GM12865 (cell line): ENCODE measurements at regions not wholly inside any gene's neighbourhood (a gene's known extent, or its start where the extent isn't known, plus 50 kb on each side); places are given as distances from the start of the nearest gene placed in this dataset.

Source experiments
- DNase-seq: peaks from one replicate; pipeline ENCODE4 v3.0.0; 2010; ENCODE audit warnings: low read depth
- H3K4me3 ChIP-seq: 2 replicates; pipeline ENCODE4 v1.5.1; 2011; ENCODE audit warnings: mild to moderate bottlenecking, low read depth, low read length, control low read depth
- TF ChIP-seq, protein P1 (sequence below): IDR thresholded peaks from 2 replicates; pipeline ENCODE4 v1.5.1; 2011; ENCODE audit warnings: low read length, control low read depth, low read depth, inconsistent platforms; ENCODE audit not compliant: insufficient read depth; ENCODE audit errors: missing control alignments

DNA sequence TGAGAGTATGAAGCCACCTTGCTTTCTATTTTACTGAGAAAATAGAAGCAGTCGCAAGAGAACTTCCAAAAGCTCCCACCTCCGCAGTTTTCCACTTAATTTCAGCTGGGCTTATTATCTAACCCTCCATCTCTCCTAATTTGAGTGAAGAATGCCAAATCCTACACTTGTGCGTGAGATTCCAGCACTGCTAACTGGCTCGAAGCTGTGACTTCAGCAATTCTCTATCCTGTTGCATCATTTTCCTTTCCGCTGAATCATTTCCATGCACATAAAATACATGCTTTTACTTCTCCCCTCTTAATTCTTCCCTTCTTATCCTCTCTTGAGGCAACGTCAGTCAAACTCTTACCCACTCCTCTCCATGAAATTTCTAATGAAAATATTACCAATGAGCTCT, 189.5 kb downstream of the GASK1B start:
- no peak for DNase-seq
- no peak overlapping the region for H3K4me3 ChIP-seq
- TF ChIP-seq, protein P1, sequence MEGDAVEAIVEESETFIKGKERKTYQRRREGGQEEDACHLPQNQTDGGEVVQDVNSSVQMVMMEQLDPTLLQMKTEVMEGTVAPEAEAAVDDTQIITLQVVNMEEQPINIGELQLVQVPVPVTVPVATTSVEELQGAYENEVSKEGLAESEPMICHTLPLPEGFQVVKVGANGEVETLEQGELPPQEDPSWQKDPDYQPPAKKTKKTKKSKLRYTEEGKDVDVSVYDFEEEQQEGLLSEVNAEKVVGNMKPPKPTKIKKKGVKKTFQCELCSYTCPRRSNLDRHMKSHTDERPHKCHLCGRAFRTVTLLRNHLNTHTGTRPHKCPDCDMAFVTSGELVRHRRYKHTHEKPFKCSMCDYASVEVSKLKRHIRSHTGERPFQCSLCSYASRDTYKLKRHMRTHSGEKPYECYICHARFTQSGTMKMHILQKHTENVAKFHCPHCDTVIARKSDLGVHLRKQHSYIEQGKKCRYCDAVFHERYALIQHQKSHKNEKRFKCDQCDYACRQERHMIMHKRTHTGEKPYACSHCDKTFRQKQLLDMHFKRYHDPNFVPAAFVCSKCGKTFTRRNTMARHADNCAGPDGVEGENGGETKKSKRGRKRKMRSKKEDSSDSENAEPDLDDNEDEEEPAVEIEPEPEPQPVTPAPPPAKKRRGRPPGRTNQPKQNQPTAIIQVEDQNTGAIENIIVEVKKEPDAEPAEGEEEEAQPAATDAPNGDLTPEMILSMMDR: no peak

DNA sequence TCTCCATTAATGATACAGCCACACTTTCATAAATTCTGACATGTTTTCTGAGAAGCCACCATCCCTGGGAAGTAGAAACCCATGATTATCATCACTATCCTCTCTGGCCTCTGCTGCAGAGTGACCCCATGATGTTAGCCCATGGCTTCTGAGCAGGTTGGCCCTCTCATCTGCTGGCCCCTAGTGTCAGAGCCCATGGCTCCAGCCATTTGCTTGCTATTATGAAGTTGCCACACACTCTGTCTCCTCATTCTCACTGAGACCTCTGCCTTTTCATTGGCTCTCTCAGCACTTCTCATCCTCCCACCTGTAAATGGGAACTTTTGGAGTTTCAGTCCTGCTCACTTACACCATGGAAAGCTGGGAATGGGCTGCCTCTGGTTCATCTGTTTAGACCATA, 192.7 kb downstream of the GASK1B start:
- no peak overlapping the region for H3K4me3 ChIP-seq
- no peak for DNase-seq
- TF ChIP-seq, protein P1: no peak

GRCh38 chr4:157978680-157979361, 194.0 kb downstream of the GASK1B start:
- TF ChIP-seq, protein P1: peak; percentile 77
- H3K4me3 ChIP-seq: no peak overlapping the region
- DNase-seq: peak; percentile 63

GRCh38 chr4:157977086-157977485, 195.7 kb downstream of the GASK1B start:
- DNase-seq: no peak
- TF ChIP-seq, protein P1: no peak
- no peak overlapping the region for H3K4me3 ChIP-seq

DNA sequence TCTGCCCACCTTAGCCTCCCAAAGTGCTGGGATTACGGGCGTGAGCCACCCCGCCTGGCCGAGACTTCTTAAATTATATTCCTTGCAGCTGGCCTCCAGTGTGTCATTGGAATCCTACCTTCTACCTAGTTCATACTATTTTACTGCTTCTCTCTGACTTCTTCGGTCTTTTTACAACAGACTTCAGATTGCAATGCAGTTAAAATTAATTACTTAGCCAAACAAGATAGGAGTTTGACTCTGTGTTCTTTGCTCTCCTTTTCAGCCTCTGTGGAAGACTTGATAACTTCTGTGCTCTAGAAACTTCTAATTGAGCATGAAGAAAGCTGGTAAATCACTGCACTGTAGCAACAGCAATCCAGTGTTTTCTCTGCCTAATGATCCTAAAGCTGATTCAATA, 199.5 kb downstream of the GASK1B start:
- TF ChIP-seq, protein P1: no peak
- no peak for DNase-seq
- no peak overlapping the region for H3K4me3 ChIP-seq

DNA sequence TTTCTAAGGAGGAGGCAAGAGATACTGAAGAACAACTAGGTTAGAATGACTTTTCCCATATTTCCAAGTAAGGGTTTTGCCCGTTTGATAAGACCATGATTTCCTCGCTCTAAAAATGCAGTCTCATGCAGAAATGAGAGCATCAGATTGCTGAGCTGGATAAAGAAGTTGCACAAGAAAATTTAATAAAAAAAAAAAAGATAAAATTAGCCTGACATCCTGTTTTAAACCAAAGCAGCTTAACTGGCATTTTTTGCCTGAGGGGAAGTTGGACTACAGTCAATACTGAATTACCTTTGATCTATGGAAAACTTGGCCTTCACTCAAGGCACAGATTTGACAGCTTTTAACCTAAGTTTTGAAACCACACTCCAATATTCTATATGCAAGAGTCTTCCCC, 208.4 kb downstream of the GASK1B start:
- TF ChIP-seq, protein P1: no peak
- H3K4me3 ChIP-seq: no peak overlapping the region
- no peak for DNase-seq
